Loucy (cell line): ENCODE measurements at regions not wholly inside any gene's neighbourhood (a gene's known extent, or its start where the extent isn't known, plus 50 kb on each side); places are given as distances from the start of the nearest gene placed in this dataset.

ENCODE experiments used
- H2AFZ ChIP-seq: fragments of 200-600 bp; sonication (generic); 2 replicates; pipeline ENCODE4 v1.6.0; 2016; ENCODE audit warnings: antibody characterized with exemption, mild to moderate bottlenecking, low read length, moderate library complexity
- H3F3A ChIP-seq: fragments of 200-600 bp; 2 replicates; pipeline ENCODE4 v1.6.0; 2016; ENCODE audit warnings: antibody characterized with exemption, low read depth, mild to moderate bottlenecking
- H3K27me3 ChIP-seq: fragments of 200-600 bp; sonication (generic); 2 replicates; pipeline ENCODE4 v1.6.1; 2014; ENCODE audit warnings: low read length, mild to moderate bottlenecking; ENCODE audit not compliant: insufficient read depth, poor library complexity, severe bottlenecking
- H3K36me3 ChIP-seq: fragments of 200-600 bp; sonication (generic); 2 replicates; pipeline ENCODE4 v1.6.1; 2016; ENCODE audit warnings: low read length; ENCODE audit not compliant: insufficient read depth
- H3K4me1 ChIP-seq: fragments of 200-600 bp; sonication (generic); 2 replicates; pipeline ENCODE4 v1.5.1; 2014; ENCODE audit warnings: low read length, mild to moderate bottlenecking; ENCODE audit not compliant: insufficient read depth, poor library complexity, severe bottlenecking
- H3K4me2 ChIP-seq: fragments of 200-600 bp; sonication (generic); 2 replicates; pipeline ENCODE4 v1.6.0; 2014; ENCODE audit warnings: antibody characterized with exemption, low read length, low read depth, mild to moderate bottlenecking; ENCODE audit not compliant: poor library complexity, severe bottlenecking
- H3K4me3 ChIP-seq: fragments of 200-600 bp; sonication (generic); 2 replicates; pipeline ENCODE4 v1.5.1; 2014; ENCODE audit warnings: low read length, mild to moderate bottlenecking, mixed read lengths; ENCODE audit not compliant: poor library complexity, severe bottlenecking
- H3K79me2 ChIP-seq: fragments of 200-600 bp; sonication (generic); 2 replicates; pipeline ENCODE4 v1.6.1; 2014; ENCODE audit warnings: low read length; ENCODE audit not compliant: insufficient read depth
- H3K9ac ChIP-seq: fragments of 200-600 bp; sonication (generic); 2 replicates; pipeline ENCODE4 v1.6.0; 2014; ENCODE audit warnings: mild to moderate bottlenecking, low read depth, low read length, moderate library complexity; ENCODE audit not compliant: poor library complexity, severe bottlenecking
- H3K9me2 ChIP-seq: fragments of 200-600 bp; sonication (generic); replicated peaks from 2 replicates; pipeline ENCODE4 v1.6.1; 2016; ENCODE audit warnings: low read depth, low read length, mixed read lengths
- H3K9me3 ChIP-seq: fragments of 200-600 bp; sonication (generic); 2 replicates; pipeline ENCODE4 v1.6.1; 2014; ENCODE audit warnings: mild to moderate bottlenecking, antibody characterized with exemption, low read length, low read depth; ENCODE audit not compliant: insufficient read depth
- H4K20me1 ChIP-seq: fragments of 200-600 bp; sonication (generic); 2 replicates; pipeline ENCODE4 v1.6.0; 2014; ENCODE audit warnings: antibody characterized with exemption, low read length, mild to moderate bottlenecking; ENCODE audit not compliant: insufficient read depth, poor library complexity, severe bottlenecking
- EZH2phosphoT487 ChIP-seq: fragments of 200-600 bp; IDR thresholded peaks from 2 replicates; pipeline ENCODE4 v1.6.1; 2018; ENCODE audit warnings: antibody characterized with exemption, mild to moderate bottlenecking, moderate library complexity, borderline replicate concordance
- TF ChIP-seq, protein P1 (sequence below): fragments of 200-600 bp; sonication (generic); conservative IDR thresholded peaks from 2 replicates; pipeline ENCODE4 v1.5.1; 2014; ENCODE audit warnings: mild to moderate bottlenecking, antibody characterized with exemption, low read length

- H3K4me1 ChIP-seq, result no peaks in the 10 kb centered on the region
- no peaks in the 10 kb centered on the region for H4K20me1 ChIP-seq
- H2AFZ ChIP-seq, result no peak overlapping the region
- no peak overlapping the region for H3K4me2 ChIP-seq
- H3K4me3 ChIP-seq, result no peak overlapping the region
- TF ChIP-seq, protein P1, sequence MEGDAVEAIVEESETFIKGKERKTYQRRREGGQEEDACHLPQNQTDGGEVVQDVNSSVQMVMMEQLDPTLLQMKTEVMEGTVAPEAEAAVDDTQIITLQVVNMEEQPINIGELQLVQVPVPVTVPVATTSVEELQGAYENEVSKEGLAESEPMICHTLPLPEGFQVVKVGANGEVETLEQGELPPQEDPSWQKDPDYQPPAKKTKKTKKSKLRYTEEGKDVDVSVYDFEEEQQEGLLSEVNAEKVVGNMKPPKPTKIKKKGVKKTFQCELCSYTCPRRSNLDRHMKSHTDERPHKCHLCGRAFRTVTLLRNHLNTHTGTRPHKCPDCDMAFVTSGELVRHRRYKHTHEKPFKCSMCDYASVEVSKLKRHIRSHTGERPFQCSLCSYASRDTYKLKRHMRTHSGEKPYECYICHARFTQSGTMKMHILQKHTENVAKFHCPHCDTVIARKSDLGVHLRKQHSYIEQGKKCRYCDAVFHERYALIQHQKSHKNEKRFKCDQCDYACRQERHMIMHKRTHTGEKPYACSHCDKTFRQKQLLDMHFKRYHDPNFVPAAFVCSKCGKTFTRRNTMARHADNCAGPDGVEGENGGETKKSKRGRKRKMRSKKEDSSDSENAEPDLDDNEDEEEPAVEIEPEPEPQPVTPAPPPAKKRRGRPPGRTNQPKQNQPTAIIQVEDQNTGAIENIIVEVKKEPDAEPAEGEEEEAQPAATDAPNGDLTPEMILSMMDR, result no peak
- TF ChIP-seq EZH2phosphoT487, result no peak
- no peaks in the 10 kb centered on the region for H3K9me3 ChIP-seq
- no peaks in the 10 kb centered on the region for H3K9me2 ChIP-seq
- H3K36me3 ChIP-seq, result no peaks in the 10 kb centered on the region
- H3K79me2 ChIP-seq, result no peaks in the 10 kb centered on the region
- H3K9ac ChIP-seq, result no peak overlapping the region
- H3K27me3 ChIP-seq, result no peaks in the 10 kb centered on the region
- no peaks in the 10 kb centered on the region for H3F3A ChIP-seq
Measured at GRCh38 chr4:160202802-160203201, 1099.9 kb downstream of the RAPGEF2 start.

DNA sequence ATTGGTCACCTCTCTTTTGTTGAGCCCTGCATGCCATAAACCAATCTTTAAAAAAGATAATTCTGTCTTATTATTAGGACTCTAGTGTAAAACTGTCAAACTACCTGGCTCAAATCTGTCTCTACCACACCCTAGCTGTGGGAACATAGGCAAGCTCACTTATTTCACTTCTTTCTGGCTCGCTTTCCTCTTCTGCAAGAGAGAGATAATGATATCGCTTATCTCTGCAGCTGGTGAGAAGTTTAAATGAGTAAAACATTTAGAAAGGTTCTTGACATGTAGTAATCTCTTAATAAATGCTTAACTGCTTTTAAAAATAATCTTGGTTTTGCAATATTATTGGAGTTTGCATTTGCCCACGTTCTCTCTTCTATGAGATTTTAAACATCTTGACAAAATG, 1109.2 kb downstream of the RAPGEF2 start:
- Histone ChIP-seq H3K36me3 (no peaks in the 10 kb centered on the region), H3K4me1 (no peaks in the 10 kb centered on the region), H2AFZ (no peak overlapping the region), H3K9me2 (no peaks in the 10 kb centered on the region), H3K79me2 (no peaks in the 10 kb centered on the region), H3K9me3 (no peaks in the 10 kb centered on the region), H3K4me3 (no peak overlapping the region), H3K27me3 (no peaks in the 10 kb centered on the region), H3K9ac (no peak overlapping the region), H3K4me2 (no peak overlapping the region), H4K20me1 (no peaks in the 10 kb centered on the region), H3F3A (no peaks in the 10 kb centered on the region)
- no peak for TF ChIP-seq EZH2phosphoT487
- TF ChIP-seq, protein P1, result no peak

DNA sequence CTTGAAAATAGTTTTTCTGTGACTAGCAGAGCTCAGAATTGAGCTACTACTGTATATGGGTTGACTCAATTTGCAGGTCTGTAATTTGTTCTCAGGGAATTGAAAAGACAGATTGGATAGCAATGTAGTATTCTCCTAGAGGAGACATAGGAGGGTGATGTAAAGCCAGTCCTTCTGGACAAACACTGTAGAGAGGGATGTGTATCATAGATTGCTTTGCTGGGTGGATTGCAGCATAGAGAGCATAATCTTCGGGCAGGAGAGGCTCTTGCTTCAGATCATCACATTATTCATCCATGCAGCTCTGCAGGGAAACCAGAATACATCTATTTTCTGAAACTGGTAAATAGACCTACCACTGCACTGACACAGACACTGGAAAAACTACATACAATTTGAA, 1110.5 kb downstream of the RAPGEF2 start:
- H3K9me3 ChIP-seq, result no peaks in the 10 kb centered on the region
- TF ChIP-seq EZH2phosphoT487, result no peak
- TF ChIP-seq, protein P1, result no peak
- no peaks in the 10 kb centered on the region for H3K79me2 ChIP-seq
- no peaks in the 10 kb centered on the region for H3F3A ChIP-seq
- H3K4me1 ChIP-seq, result no peaks in the 10 kb centered on the region
- no peaks in the 10 kb centered on the region for H4K20me1 ChIP-seq
- no peak overlapping the region for H3K9ac ChIP-seq
- H3K4me3 ChIP-seq, result no peak overlapping the region
- H3K36me3 ChIP-seq, result no peaks in the 10 kb centered on the region
- no peak overlapping the region for H3K4me2 ChIP-seq
- H2AFZ ChIP-seq, result no peak overlapping the region
- H3K27me3 ChIP-seq, result no peaks in the 10 kb centered on the region
- no peaks in the 10 kb centered on the region for H3K9me2 ChIP-seq
